ENCODE measurements at regions not wholly inside any gene's neighbourhood (a gene's known extent, or its start where the extent isn't known, plus 50 kb on each side); places are given as distances from the start of the nearest gene placed in this dataset.
"Not testable (repeated sequence)": the region's sequence is repeated elsewhere in the genome, so short reads cannot be mapped to it uniquely, and the experiment has no call there.

GRCh38 chr7:410395-410910 lies 109.2 kb downstream of the PDGFA start:
- DNase-seq, result no peak

- DNase-seq, result not testable (repeated sequence)
These were observed 108.5 kb downstream of the PDGFA start for GRCh38 chr7:411116-411515.

- no peak for DNase-seq
These were observed 107.9 kb downstream of the PDGFA start for GRCh38 chr7:411677-412312.

- no peak for DNase-seq
These were observed 107.3 kb downstream of the PDGFA start for GRCh38 chr7:412313-412710.

GRCh38 chr7:414681-415560 lies 104.7 kb downstream of the PDGFA start:
- no peak for DNase-seq

- DNase-seq, result no peak
These were observed 103.8 kb downstream of the PDGFA start for GRCh38 chr7:415646-416525.

GRCh38 chr7:416761-417624 lies 102.7 kb downstream of the PDGFA start:
- DNase-seq, result no peak

GRCh38 chr7:417625-417889 lies 102.1 kb downstream of the PDGFA start:
- DNase-seq, result no peak

- DNase-seq, result no peak
These were observed 101.6 kb downstream of the PDGFA start for GRCh38 chr7:417973-418601.

- no peak for DNase-seq
These were observed 100.9 kb downstream of the PDGFA start for GRCh38 chr7:418636-419280.

GRCh38 chr7:420142-421093 lies 99.2 kb downstream of the PDGFA start:
- no peak for DNase-seq

- no peak for DNase-seq
These were observed 98.3 kb downstream of the PDGFA start for GRCh38 chr7:421136-421991.

- DNase-seq, result no peak
These were observed 97.3 kb downstream of the PDGFA start for GRCh38 chr7:422191-422885.

- no peak for DNase-seq
These were observed 96.8 kb downstream of the PDGFA start for GRCh38 chr7:422886-423225.

- DNase-seq, result no peak
These were observed 96.1 kb downstream of the PDGFA start for GRCh38 chr7:423312-424260.

- DNase-seq, result no peak
These were observed 95.2 kb downstream of the PDGFA start for GRCh38 chr7:424301-424935.

All from SHP77 treated with DMSO at 0.1 percent for 48 hours (cell line).